GM21423 (cell line): ENCODE measurements at regions not wholly inside any gene's neighbourhood (a gene's known extent, or its start where the extent isn't known, plus 50 kb on each side); places are given as distances from the start of the nearest gene placed in this dataset.

Experiments
- ATAC-seq: cut with Tn5 transposase; IDR thresholded peaks from one replicate; pipeline ENCODE4 v1.9.1; 2021; ENCODE audit warnings: mild to moderate bottlenecking, moderate library complexity; ENCODE audit not compliant: unreplicated experiment

DNA sequence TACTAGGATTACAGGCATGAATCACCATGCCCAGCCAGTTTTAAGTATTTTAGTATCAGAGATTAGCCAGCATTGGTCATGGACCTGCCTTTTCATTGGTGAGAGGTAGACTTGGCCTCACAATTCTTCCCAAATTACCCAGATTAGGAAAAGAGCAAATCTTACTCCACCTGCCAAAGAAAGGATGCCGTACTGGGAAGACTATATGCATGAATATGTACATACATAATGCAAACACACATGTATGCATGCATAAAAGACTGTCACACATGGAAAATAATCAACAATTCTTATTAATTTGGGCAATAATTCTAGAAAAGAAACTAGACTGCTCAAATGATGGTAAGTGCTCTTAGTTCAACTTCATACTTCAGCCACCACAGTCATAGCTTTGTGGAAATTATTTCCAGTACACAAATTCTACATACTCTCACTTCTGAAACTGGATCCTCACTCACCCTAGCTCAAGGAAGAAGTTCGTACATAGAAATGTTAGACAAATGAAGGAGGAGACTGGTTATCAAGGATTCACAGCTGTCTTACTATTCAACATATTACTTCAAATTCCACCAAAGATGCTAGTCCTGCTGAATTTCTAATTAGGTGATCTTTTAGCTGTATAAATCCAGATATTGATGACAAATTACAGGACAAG lies 73.7 kb downstream of the MINAR2 start:
- no peak for ATAC-seq

GRCh38 chr5:129830288-129830687 lies 74.0 kb upstream of the CHSY3 start:
- no peak for ATAC-seq

DNA sequence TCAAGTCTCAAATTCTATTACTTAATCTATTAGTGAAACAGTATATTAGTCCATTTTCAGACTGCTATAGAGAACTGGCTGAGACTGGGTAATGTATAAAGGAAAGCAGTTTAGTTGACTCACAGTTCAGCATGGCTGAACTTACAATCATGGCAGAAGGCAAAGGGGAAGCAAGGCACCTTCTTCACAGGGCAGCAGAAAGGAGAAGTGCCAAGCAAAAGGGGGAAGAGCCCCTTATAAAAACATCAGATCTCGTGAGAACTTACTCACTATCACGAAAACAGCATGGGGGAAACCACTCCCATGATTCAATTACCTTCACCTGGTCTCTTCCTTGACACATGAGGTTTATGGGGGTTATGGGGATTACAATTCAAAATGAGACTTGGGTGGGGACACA lies 67.9 kb upstream of the CHSY3 start:
- ATAC-seq, result no peak

DNA sequence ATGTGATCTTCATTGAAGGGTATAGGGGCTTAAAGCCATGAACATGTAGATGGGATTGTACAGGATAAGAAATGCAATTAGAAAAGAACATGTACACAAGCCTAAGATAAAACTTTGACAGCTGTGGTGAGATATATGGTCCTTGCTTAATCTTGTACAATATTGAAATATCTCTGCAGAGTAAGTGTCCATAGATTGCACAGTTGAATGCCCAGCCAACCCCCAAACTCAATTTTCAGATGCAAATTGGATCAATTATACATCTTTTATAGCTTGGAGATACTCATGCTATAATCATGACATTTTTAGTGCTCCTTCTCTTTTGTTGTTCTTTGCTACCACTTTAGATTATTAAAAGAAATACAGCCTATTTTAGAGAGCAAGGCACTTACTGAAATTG lies 59.5 kb upstream of the CHSY3 start:
- no peak for ATAC-seq

- ATAC-seq, result peak; percentile 97
These were observed 51.4 kb upstream of the CHSY3 start for GRCh38 chr5:129852747-129853352.

GRCh38 chr5:129853588-129853987 lies 50.7 kb upstream of the CHSY3 start:
- no peak for ATAC-seq
